Nephron (organoid): ENCODE measurements at regions not wholly inside any gene's neighbourhood (a gene's known extent, or its start where the extent isn't known, plus 50 kb on each side); places are given as distances from the start of the nearest gene placed in this dataset.

ENCODE experiments used
- H3K27ac Mint-ChIP-seq, 3 experiments: 2 replicates each; pipeline ENCODE4 v1.8.0; 2020; ENCODE audit warnings: mixed read lengths in 3 of 3, mild to moderate bottlenecking in 2 of 3, moderate library complexity in 1 of 3
- H3K27me3 Mint-ChIP-seq: 2 replicates; pipeline ENCODE4 v1.8.0; 2021; ENCODE audit warnings: low read depth, mild to moderate bottlenecking, moderate library complexity, mixed read lengths
- H3K36me3 Mint-ChIP-seq: 2 replicates; pipeline ENCODE4 v1.8.0; 2020; ENCODE audit warnings: low read depth, mixed read lengths
- H3K4me1 Mint-ChIP-seq: 2 replicates; pipeline ENCODE4 v1.8.0; 2020; ENCODE audit warnings: mixed read lengths
- H3K4me3 Mint-ChIP-seq, 3 experiments: 2 replicates each; pipeline ENCODE4 v1.8.0; 2020; ENCODE audit warnings: mild to moderate bottlenecking in 3 of 3, mixed read lengths in 3 of 3, moderate library complexity in 2 of 3
- H3K9me3 Mint-ChIP-seq: 2 replicates; pipeline ENCODE4 v1.8.0; 2020; ENCODE audit warnings: mixed read lengths
- TF ChIP-seq, protein P1 (sequence below), 3 experiments: fragments of 200-600 bp; sonication (generic); IDR thresholded peaks; one replicate each; pipeline ENCODE4 v1.5.0; 2021; ENCODE audit warnings: antibody characterized with exemption in 3 of 3; ENCODE audit not compliant: unreplicated experiment in 3 of 3

DNA sequence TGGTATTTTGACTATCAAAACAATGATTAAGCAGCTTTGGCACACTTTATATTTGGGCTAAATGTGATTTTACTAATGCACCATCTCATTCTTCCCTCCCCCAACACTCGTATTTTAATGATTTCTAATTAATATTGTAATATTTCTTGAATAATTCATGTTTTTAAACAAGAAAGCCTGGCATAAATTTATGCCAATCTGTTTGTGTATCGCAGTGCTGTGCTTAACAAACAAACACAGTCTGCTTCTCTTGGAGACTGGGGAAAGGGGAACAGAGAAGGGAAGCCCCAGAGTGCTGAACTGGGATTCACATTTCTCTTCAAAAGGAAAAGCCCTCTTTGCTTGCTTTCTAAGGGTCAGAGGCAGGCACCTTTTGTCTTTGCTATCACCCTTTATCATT, 496.9 kb upstream of the STXBP6 start:
- Mint-ChIP-seq H3K4me1 (no peaks in the 10 kb centered on the region), H3K4me3 (no peak overlapping the region), H3K27ac (no peak overlapping the region), H3K9me3 (no peaks in the 10 kb centered on the region), H3K36me3 (no peaks in the 10 kb centered on the region), H3K27me3 (no peaks in the 10 kb centered on the region)
- TF ChIP-seq, protein P1, sequence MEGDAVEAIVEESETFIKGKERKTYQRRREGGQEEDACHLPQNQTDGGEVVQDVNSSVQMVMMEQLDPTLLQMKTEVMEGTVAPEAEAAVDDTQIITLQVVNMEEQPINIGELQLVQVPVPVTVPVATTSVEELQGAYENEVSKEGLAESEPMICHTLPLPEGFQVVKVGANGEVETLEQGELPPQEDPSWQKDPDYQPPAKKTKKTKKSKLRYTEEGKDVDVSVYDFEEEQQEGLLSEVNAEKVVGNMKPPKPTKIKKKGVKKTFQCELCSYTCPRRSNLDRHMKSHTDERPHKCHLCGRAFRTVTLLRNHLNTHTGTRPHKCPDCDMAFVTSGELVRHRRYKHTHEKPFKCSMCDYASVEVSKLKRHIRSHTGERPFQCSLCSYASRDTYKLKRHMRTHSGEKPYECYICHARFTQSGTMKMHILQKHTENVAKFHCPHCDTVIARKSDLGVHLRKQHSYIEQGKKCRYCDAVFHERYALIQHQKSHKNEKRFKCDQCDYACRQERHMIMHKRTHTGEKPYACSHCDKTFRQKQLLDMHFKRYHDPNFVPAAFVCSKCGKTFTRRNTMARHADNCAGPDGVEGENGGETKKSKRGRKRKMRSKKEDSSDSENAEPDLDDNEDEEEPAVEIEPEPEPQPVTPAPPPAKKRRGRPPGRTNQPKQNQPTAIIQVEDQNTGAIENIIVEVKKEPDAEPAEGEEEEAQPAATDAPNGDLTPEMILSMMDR (IDR thresholded peaks at IDR 0.05; ENCODE audit: unreplicated experiment in 3 of 3), result no peak

DNA sequence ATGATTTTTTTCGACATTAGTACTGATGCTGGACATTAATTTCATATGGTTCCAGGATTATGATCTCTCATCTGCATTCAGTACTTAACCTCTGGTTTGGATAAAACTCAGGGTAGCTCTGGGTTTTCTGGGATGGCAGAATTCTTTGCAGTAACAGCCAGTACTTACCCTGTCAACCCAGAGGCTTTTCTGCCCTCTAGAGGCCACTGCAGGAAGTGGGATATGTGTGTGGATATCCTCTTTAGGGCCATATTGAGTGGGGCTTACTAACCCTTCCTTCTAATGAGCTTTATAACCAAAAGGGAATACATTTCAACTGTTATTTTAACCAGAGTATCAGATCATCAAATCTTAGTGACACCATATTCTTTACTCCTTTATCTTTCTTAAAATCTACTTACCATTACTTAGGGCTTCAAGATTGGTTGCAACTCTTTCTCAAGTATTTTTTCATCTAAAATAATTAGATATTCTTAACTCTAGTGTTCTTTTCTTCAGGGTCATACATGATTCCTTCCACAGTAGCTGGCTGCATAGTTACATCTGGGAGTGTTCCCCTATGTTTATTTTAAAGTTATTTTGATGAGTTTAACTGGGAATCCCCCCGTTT, 488.0 kb upstream of the STXBP6 start:
- Mint-ChIP-seq H3K4me3 (no peak overlapping the region), H3K27me3 (no peaks in the 10 kb centered on the region), H3K36me3 (no peaks in the 10 kb centered on the region), H3K4me1 (no peaks in the 10 kb centered on the region), H3K27ac (no peak overlapping the region), H3K9me3 (no peaks in the 10 kb centered on the region)
- TF ChIP-seq, protein P1 (IDR thresholded peaks at IDR 0.05; ENCODE audit: unreplicated experiment in 3 of 3), result peak in 2 of 3 experiments; percentile 26 to 48

DNA sequence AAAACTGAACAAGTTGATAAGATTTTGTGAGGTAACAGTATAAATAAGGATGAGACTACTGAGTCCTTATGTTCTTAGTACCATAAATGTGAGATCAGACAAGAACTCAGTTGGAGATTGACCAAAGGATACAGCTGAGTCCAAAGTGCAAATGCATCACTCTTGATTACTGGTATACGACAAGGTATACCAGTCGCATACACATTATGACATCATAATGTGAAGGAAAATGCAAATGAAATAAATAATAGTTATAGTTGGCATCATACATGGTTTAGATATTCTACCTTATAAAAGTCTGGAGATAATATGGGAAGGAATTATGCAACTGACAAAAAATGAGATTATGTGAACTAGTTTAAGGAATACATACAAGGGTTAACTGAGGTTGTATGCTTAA, 476.3 kb upstream of the STXBP6 start:
- no peak overlapping the region for H3K4me3 Mint-ChIP-seq
- peaks cover 5% of the 10 kb centered on the region for H3K4me1 Mint-ChIP-seq

DNA sequence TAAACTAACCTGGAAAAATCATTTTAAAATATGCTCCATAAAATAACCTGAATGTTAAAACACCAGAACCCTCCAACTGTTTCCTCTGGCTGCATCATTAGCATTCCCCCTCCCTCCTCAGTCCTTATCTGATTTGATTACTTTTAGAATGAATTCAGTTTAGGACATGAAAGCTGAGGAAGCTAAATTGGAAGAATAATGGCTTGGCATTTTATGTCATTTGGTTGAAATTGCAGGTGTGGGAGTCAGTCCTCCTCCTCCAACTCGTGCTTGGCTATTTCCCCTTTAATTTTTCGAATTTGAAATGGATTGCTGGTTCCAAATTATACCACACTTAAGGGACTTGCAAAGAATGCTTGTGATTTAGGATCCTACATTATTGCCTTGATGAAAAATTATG, 473.0 kb upstream of the STXBP6 start:
- peaks cover 5% of the 10 kb centered on the region for H3K4me1 Mint-ChIP-seq
- H3K27ac Mint-ChIP-seq, result no peak overlapping the region
- TF ChIP-seq, protein P1 (IDR thresholded peaks at IDR 0.05; ENCODE audit: unreplicated experiment in 3 of 3), result no peak
- H3K27me3 Mint-ChIP-seq, result no peaks in the 10 kb centered on the region
- no peak overlapping the region for H3K4me3 Mint-ChIP-seq
- no peaks in the 10 kb centered on the region for H3K36me3 Mint-ChIP-seq
- H3K9me3 Mint-ChIP-seq, result no peaks in the 10 kb centered on the region

More for the DNA sequence above, 476.3 kb upstream of the STXBP6 start:
- Mint-ChIP-seq H3K27ac (no peak overlapping the region), H3K27me3 (no peaks in the 10 kb centered on the region), H3K9me3 (no peaks in the 10 kb centered on the region), H3K36me3 (no peaks in the 10 kb centered on the region)
- TF ChIP-seq, protein P1 (IDR thresholded peaks at IDR 0.05; ENCODE audit: unreplicated experiment in 3 of 3), result no peak

DNA sequence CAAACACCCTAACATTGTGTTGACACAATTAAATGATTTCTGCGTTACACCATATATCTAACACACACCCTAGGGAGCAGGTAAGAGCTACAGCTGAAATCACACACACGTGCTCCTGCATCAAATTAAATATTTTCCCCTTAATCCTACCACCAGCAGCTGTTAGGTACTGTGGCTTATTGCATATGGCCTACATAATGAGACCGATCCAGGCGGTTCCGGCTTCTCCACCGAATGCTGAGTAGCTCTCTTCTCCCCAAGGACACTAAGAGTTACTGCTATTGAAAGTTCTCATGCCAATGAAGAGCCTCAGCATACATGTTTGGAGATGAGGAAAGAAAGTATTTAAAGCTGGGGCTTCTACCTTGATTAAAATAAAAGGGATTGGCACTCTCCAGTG, 472.2 kb upstream of the STXBP6 start:
- peak overlapping the region in 1 of 3 experiments; percentile 23 for H3K27ac Mint-ChIP-seq
- H3K4me3 Mint-ChIP-seq, result no peak overlapping the region
- TF ChIP-seq, protein P1 (IDR thresholded peaks at IDR 0.05; ENCODE audit: unreplicated experiment in 3 of 3), result no peak
- H3K27me3 Mint-ChIP-seq, result no peaks in the 10 kb centered on the region
- H3K36me3 Mint-ChIP-seq, result no peaks in the 10 kb centered on the region
- peaks cover 5% of the 10 kb centered on the region for H3K4me1 Mint-ChIP-seq
- no peaks in the 10 kb centered on the region for H3K9me3 Mint-ChIP-seq

DNA sequence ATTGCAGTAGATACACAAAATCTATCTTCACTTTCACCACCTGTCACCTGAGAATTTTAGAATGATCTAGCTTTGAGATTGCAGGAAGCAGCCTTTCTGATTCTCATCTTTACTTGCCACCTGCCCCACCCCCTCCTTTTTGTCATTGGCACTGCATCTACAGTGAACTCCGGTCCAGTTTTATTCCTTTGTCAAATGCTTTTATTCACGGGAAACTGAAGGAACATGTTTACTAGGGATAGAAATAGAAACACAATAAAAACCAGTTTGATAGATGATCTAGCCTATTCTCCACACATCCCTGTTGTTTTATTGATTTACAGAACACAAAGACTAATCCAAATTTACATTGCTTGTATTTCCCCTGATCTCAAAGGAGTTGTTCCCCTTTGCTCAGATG, 471.7 kb upstream of the STXBP6 start:
- Mint-ChIP-seq H3K27ac (no peak overlapping the region), H3K27me3 (peaks cover 3% of the 10 kb centered on the region), H3K4me1 (peaks cover 5% of the 10 kb centered on the region), H3K36me3 (no peaks in the 10 kb centered on the region), H3K9me3 (no peaks in the 10 kb centered on the region), H3K4me3 (no peak overlapping the region)
- TF ChIP-seq, protein P1 (IDR thresholded peaks at IDR 0.05; ENCODE audit: unreplicated experiment in 3 of 3), result no peak
